Psoas muscle (tissue), 7 donors: ENCODE measurements at regions not wholly inside any gene's neighbourhood (a gene's known extent, or its start where the extent isn't known, plus 50 kb on each side); places are given as distances from the start of the nearest gene placed in this dataset.
"Not testable (repeated sequence)": the region's sequence is repeated elsewhere in the genome, so short reads cannot be mapped to it uniquely, and the experiment has no call there.

Source experiments
- ATAC-seq, 4 donors: fragments of 200-7000 bp; cut with Tn5 transposase; one replicate each; pipeline ENCODE4 v1.9.1; 2020; ENCODE audit warnings: moderate library complexity in 3 of 4, mild to moderate bottlenecking in 2 of 4
- DNase-seq, 2 donors: peaks; one replicate each; pipeline ENCODE4 v3.0.0-alpha.2; 2020
- H3K27ac ChIP-seq: fragments of 200-600 bp; one replicate; pipeline ENCODE4 v1.8.0; 2022
- H3K27me3 ChIP-seq, 3 donors: fragments of 200-600 bp in 1 of 3; one replicate each; pipeline versions ENCODE4 v1.6.1 to v1.8.0; 2013 to 2022; ENCODE audit warnings: low read length in 2 of 3, mild to moderate bottlenecking in 2 of 3, moderate library complexity in 1 of 3; ENCODE audit not compliant: insufficient read depth in 3 of 3
- H3K36me3 ChIP-seq, 2 donors: fragments of 200-600 bp in 1 of 2; one replicate each; pipeline versions ENCODE4 v1.6.1 to v1.8.0; 2013 to 2022; ENCODE audit warnings: low read depth in 1 of 2, mild to moderate bottlenecking in 1 of 2, moderate library complexity in 1 of 2; ENCODE audit not compliant: insufficient read depth in 1 of 2
- H3K4me1 ChIP-seq: fragments of 200-600 bp; one replicate; pipeline ENCODE4 v1.8.0; 2022
- H3K4me3 ChIP-seq: fragments of 200-600 bp; one replicate; pipeline ENCODE4 v1.8.0; 2022; ENCODE audit warnings: mild to moderate bottlenecking
- H3K9me3 ChIP-seq: fragments of 200-600 bp; one replicate; pipeline ENCODE4 v1.8.0; 2022
- WGBS, 3 donors: extraction: QIAGEN DNeasy Blood & Tissue Kit; methylation state at CpG; one replicate each; pipeline versions ENCODE4 v1.1.6 to v1.1.7; 2013; 5-methylcytosine and 5-hydroxymethylcytosine counted together
- intact Hi-C, 2 donors: fragments of 100-400 bp; cut with DNase I; formaldehyde crosslinking; loops; one replicate each; pipeline versions ENCODE4 v1.11.0 to v1.14.2; 2022
- TF ChIP-seq, protein P1 (sequence below): fragments of 200-600 bp; IDR thresholded peaks from one replicate; pipeline ENCODE4 v1.8.0; 2022; ENCODE audit warnings: antibody characterized with exemption
- donor health status: healthy with polysubstance abuse.
- donor health status: DM: no; HTN: no; CAD: no; lungs with moderate emphysema.
- donor health status: Bipolar disorder and iron deficiency.
- donor health status: healthy.
- donor health status: DM: yes; HTN: yes; CAD: no.
- donor health status: DM: no; HTN: no; CAD: no.
- donor health status: DM: yes; HTN: yes; CAD: no.

DNA sequence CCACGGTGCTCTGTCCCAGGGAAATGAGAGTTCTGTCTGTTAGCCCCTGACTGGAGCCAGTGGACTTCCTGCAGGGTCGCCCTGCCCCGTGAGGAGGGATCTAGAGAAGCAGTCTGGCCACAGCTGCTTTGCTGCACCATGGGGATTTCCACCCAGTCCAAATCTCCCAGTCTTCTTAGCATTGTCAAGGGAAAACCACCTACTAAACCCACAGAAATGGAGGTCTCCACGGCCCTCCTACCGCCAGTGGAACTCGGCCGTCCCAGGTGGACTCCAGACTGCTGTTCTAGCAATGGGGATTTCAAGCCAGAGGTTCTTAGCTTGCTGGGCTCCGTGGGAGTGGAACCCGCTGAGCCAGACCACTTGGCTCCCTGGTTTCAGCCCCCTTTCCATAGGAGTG lies 133.3 kb upstream of the PCDH7 start:
- H3K4me3 ChIP-seq, result no peak overlapping the region
- H3K36me3 ChIP-seq, result no peaks in the 10 kb centered on the region
- ATAC-seq (no peak), DNase-seq (peak in 1 of 2 donors; percentile 21)
- WGBS, 3 donors, result 88 to 93% (median 90%) methylated on average over 9 of the region's 9 CpGs
- intact Hi-C loops, result no loop called here
- no peaks in the 10 kb centered on the region for H3K27me3 ChIP-seq
- H3K27ac ChIP-seq, result no peak overlapping the region
- TF ChIP-seq, protein P1, sequence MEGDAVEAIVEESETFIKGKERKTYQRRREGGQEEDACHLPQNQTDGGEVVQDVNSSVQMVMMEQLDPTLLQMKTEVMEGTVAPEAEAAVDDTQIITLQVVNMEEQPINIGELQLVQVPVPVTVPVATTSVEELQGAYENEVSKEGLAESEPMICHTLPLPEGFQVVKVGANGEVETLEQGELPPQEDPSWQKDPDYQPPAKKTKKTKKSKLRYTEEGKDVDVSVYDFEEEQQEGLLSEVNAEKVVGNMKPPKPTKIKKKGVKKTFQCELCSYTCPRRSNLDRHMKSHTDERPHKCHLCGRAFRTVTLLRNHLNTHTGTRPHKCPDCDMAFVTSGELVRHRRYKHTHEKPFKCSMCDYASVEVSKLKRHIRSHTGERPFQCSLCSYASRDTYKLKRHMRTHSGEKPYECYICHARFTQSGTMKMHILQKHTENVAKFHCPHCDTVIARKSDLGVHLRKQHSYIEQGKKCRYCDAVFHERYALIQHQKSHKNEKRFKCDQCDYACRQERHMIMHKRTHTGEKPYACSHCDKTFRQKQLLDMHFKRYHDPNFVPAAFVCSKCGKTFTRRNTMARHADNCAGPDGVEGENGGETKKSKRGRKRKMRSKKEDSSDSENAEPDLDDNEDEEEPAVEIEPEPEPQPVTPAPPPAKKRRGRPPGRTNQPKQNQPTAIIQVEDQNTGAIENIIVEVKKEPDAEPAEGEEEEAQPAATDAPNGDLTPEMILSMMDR, result no peak
- no peaks in the 10 kb centered on the region for H3K9me3 ChIP-seq
- H3K4me1 ChIP-seq, result no peaks in the 10 kb centered on the region

DNA sequence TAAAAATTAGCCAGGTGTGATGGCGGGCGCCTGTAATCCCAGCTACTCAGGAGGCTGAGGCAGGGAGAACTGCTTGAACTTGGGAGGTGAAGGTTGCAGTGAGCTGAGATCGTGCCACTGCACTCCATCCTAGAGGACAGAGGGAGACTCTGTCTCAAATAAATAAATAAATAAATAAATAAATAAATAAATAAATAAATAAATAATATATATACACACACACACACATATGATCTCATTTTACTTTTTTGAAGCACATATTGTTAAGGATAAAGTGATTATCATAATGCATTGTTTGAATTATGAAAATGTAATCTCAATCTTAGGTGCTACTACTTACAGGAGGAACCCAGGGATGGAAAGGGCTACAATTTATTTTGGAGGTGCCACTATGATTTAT lies 130.5 kb upstream of the PCDH7 start:
- H3K27ac ChIP-seq, H3K4me1 ChIP-seq, intact Hi-C loops, H3K27me3 ChIP-seq, ATAC-seq, DNase-seq, H3K36me3 ChIP-seq, H3K9me3 ChIP-seq, H3K4me3 ChIP-seq: not testable (repeated sequence)
- 93 to 100% (median 97%) methylated on average over 3 of the region's 3 CpGs for WGBS, 3 donors

DNA sequence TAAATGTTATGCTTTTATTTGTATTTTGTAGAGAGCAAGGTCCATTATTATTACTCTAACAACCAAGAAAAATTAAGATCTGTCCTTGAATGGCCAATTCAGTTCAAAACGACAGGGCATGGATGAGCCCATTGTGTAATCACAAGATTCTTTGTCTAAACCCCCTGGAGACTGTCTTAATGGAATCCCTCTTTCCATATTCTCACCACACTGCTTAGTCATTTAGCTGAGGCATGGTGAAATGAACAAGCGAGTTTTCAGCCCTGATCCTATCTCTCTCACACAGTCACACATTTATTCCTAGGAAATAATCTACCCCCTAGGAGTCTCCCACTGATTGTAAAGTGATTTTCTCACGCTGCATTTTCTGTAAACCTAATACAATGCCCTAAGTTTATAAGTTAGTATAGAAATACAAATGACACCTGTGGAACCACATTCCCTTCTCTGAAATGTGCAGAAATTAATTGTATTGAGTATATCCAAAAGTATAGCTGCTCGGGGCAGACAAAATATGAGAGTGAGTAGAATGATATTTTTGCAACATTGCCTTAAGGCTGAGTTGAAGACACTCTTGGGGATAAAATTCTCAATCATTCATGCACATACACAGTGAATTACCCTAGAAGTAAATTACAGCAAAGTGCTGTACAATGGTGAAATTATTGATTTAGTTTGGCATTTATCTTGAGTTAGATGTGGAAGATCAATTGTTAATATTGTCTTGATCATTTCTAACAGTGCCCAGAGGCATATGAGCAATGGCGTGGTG lies 119.7 kb upstream of the PCDH7 start:
- DNase-seq (no peak), ATAC-seq (no peak)
- H3K4me3 ChIP-seq, result no peak overlapping the region
- intact Hi-C loops, result no loop called here
- H3K27me3 ChIP-seq, result no peaks in the 10 kb centered on the region
- H3K36me3 ChIP-seq, result no peaks in the 10 kb centered on the region
- H3K27ac ChIP-seq, result no peak overlapping the region
- H3K9me3 ChIP-seq, result no peaks in the 10 kb centered on the region
- H3K4me1 ChIP-seq, result no peaks in the 10 kb centered on the region
- TF ChIP-seq, protein P1, result no peak
- 61 to 72% (median 64%) methylated on average over 5 of the region's 5 CpGs for WGBS, 3 donors

DNA sequence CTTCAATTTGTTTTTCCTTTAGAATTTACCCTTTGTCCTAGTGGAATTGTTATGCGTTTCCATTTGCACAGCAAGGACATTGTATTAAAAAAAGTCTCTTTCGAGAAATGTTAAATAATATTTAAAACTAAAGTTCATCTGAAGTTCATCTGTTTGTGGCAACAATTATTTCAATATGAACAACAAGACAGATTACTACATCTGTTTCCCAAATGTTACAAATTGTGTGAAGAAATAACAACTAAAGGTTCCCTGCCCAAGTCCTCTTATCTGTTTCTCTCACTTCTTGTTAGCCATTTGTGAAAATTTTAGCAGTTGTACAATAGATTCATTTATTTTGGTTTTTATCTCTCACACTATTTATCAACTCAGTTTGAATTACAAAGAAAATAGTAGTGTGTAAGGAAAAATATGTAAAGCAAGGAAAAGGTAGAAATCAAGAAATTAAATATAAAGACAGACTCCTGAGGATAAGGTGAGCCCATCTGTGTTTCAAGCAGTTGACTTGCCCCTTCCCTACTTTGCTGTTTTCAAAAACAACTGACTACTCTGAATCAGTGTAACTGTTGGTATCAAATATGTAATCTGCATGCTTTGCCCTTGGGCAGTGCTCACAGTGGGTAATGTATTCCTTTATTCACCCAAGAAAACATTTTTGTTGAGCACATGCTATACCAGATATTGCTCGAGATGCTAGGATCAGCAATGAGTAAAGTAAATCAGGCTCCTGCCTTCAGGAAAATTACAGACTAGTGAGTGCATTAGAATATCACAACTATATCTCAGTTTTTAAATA lies 118.9 kb upstream of the PCDH7 start:
- H3K4me3 ChIP-seq, result no peak overlapping the region
- H3K36me3 ChIP-seq, result no peaks in the 10 kb centered on the region
- intact Hi-C loops, result no loop called here
- DNase-seq (no peak), ATAC-seq (no peak)
- H3K9me3 ChIP-seq, result no peaks in the 10 kb centered on the region
- TF ChIP-seq, protein P1, result no peak
- 86% methylated on average over 3 of the region's 3 CpGs for WGBS, 3 donors
- no peaks in the 10 kb centered on the region for H3K4me1 ChIP-seq
- no peak overlapping the region for H3K27ac ChIP-seq
- no peaks in the 10 kb centered on the region for H3K27me3 ChIP-seq

DNA sequence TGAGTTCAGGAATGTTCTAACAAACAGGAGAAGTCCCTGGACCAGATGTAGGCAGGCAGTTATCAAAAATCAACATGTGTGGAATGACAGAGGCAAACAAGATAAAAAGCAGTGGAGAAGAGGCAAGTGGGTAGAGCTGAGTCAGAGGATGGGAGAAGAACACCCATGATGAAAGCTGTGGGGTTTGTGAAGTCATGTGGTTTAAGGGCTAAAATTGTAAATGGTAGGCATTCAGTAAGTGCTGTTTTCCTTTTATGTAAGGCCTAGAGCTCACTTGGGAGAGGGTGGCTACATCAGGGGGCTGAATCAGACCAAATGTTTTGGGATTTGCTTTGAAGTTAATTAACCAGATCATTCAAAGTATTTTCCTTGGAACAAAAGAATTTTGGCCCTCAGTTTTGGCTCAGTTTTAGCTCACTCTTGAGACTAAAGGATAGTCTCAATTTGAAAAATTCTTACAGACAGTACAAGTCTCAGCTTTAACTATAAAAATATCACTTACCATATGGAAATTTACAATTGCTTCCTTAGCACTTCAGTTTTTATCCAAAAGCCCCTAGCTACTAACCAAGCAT lies 114.5 kb upstream of the PCDH7 start:
- Histone ChIP-seq H3K4me3 (no peak overlapping the region), H3K27me3 (no peaks in the 10 kb centered on the region), H3K4me1 (no peaks in the 10 kb centered on the region), H3K9me3 (no peaks in the 10 kb centered on the region), H3K27ac (no peak overlapping the region), H3K36me3 (no peaks in the 10 kb centered on the region)
- DNase-seq (no peak), ATAC-seq (no peak)
- intact Hi-C loops, result no loop called here
- TF ChIP-seq, protein P1, result no peak
